Spinal cord (tissue), 9 donors: ENCODE measurements at regions not wholly inside any gene's neighbourhood (a gene's known extent, or its start where the extent isn't known, plus 50 kb on each side); places are given as distances from the start of the nearest gene placed in this dataset.

ENCODE experiments used
- DNase-seq, 6 donors: peaks; one replicate each; pipeline versions ENCODE4 v3.0.0 to v3.0.0-alpha.2; 2013 to 2015; ENCODE audit warnings: low spot score in 6 of 6, low read depth in 4 of 6
- H3K27ac ChIP-seq: one replicate; pipeline ENCODE4 v1.5.1; 2013; ENCODE audit warnings: low read depth, low read length, control low read depth
- H3K27me3 ChIP-seq: one replicate; pipeline ENCODE4 v1.6.1; 2013; ENCODE audit warnings: low read length; ENCODE audit not compliant: control insufficient read depth, insufficient read depth
- H3K36me3 ChIP-seq: one replicate; pipeline ENCODE4 v1.6.1; 2013; ENCODE audit warnings: low read length; ENCODE audit not compliant: control insufficient read depth, insufficient read depth
- H3K4me1 ChIP-seq: one replicate; pipeline ENCODE4 v1.6.1; 2013; ENCODE audit warnings: low read length; ENCODE audit not compliant: control insufficient read depth, insufficient read depth
- H3K4me3 ChIP-seq: one replicate; pipeline ENCODE4 v1.5.1; 2013; ENCODE audit warnings: low read depth, low read length, control low read depth
- H3K9me3 ChIP-seq: one replicate; pipeline ENCODE4 v1.6.1; 2013; ENCODE audit warnings: low read length; ENCODE audit not compliant: control insufficient read depth, insufficient read depth
- WGBS: methylation state at CpG from one replicate; pipeline ENCODE4 v1.1.5; 2013; ENCODE audit warnings: missing lambda C conversion rate; ENCODE audit not compliant: insufficient coverage; 5-methylcytosine and 5-hydroxymethylcytosine counted together
- donor health status: healthy.

- no CpG with 5 or more reads among the region's 1 CpG for WGBS
These were observed 54.4 kb upstream of the CPHXL start for GRCh38 chr16:75780669-75781068.

GRCh38 chr16:75781683-75782343, 55.5 kb upstream of the CPHXL start:
- DNase-seq = no peak

More at GRCh38 chr16:75780669-75781068, 54.4 kb upstream of the CPHXL start:
- peaks cover 3% of the 10 kb centered on the region for H3K27me3 ChIP-seq
- no peaks in the 10 kb centered on the region for H3K36me3 ChIP-seq
- no peak for DNase-seq
- no peaks in the 10 kb centered on the region for H3K9me3 ChIP-seq
- H3K27ac ChIP-seq = no peak overlapping the region
- no peak overlapping the region for H3K4me3 ChIP-seq
- no peaks in the 10 kb centered on the region for H3K4me1 ChIP-seq

DNA sequence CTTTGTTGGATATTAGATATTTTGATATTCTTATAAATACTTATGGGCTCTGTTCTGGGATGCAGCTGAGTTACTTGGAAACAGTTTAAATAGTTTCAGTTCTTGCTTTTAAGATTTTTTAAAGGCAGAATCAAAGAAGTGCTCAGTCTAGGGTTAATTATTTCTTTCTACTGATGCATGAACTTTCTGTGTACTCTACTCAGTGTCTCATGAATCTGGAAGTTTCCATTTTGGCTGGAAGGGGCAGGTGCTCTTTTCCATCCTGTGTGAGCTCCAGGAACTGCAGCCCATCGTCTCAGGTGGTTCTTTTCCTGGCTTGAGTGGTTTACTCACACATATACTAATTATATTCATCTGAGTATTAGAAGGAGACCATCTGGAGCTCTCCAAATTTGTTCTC, 61.1 kb upstream of the CPHXL start:
- no peak for DNase-seq
- Histone ChIP-seq H3K4me1 (no peaks in the 10 kb centered on the region), H3K4me3 (no peak overlapping the region), H3K9me3 (no peaks in the 10 kb centered on the region), H3K36me3 (no peaks in the 10 kb centered on the region), H3K27me3 (no peaks in the 10 kb centered on the region), H3K27ac (no peak overlapping the region)
- no CpG with 5 or more reads among the region's 1 CpG for WGBS

More at GRCh38 chr16:75781683-75782343, 55.5 kb upstream of the CPHXL start:
- WGBS = no CpG with 5 or more reads among the region's 5 CpGs
- H3K27ac ChIP-seq = no peak overlapping the region
- no peaks in the 10 kb centered on the region for H3K36me3 ChIP-seq
- H3K9me3 ChIP-seq = no peaks in the 10 kb centered on the region
- H3K27me3 ChIP-seq = peaks cover 3% of the 10 kb centered on the region
- H3K4me1 ChIP-seq = no peaks in the 10 kb centered on the region
- H3K4me3 ChIP-seq = no peak overlapping the region

DNA sequence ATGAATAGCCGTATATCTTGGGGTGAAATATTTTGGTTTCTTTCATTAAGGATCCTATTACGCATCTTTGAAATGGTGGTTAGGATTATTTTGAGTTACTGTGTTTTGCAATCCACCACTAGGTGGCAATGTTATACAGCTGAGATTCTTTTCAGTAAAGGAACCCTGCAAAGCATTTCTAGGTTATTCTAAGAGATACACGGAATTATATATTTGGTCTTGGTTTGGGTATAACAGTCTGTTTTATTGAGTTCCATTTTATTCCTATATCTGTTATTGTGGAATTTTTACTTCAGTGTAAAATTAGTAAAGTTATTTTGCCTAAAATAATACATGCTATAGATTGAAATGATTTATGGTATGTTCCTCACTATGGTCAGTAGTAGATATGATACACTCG, 62.9 kb upstream of the CPHXL start:
- no peaks in the 10 kb centered on the region for H3K9me3 ChIP-seq
- H3K27ac ChIP-seq = no peak overlapping the region
- no peaks in the 10 kb centered on the region for H3K27me3 ChIP-seq
- no peak overlapping the region for H3K4me3 ChIP-seq
- 40% methylated on average over 1 of the region's 4 CpGs for WGBS
- H3K36me3 ChIP-seq = no peaks in the 10 kb centered on the region
- DNase-seq = peak in 5 of 6 donors; percentile 47 to 94 (median 75)
- H3K4me1 ChIP-seq = no peaks in the 10 kb centered on the region

GRCh38 chr16:75792771-75793492, 66.6 kb upstream of the CPHXL start:
- no peak for DNase-seq
- H3K36me3 ChIP-seq = no peaks in the 10 kb centered on the region
- H3K9me3 ChIP-seq = no peaks in the 10 kb centered on the region
- H3K4me3 ChIP-seq = no peak overlapping the region
- WGBS = 58% methylated on average over 2 of the region's 7 CpGs
- H3K27ac ChIP-seq = no peak overlapping the region
- no peaks in the 10 kb centered on the region for H3K4me1 ChIP-seq
- H3K27me3 ChIP-seq = no peaks in the 10 kb centered on the region

DNA sequence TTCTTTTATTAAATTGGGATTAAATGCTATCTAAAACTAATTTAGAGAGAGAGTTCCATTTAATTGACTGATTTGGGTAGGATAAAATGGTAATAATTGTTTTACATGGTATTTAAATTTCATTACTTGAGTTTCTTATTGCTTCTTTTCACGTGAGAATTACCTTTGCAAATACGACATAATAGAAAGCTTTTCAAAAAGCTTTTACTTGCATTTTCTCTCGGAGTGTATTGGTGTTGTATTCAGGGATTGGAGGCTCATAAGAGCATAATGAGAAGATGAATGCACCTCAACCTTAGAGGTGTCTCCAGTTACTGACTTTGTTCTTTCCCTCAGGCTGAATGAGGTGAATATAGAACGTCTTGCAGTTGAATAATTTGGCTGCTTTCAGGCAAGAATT, 67.4 kb upstream of the CPHXL start:
- DNase-seq = peak in 1 of 6 donors; percentile 59
- no peaks in the 10 kb centered on the region for H3K36me3 ChIP-seq
- no peak overlapping the region for H3K4me3 ChIP-seq
- WGBS = no CpG with 5 or more reads among the region's 4 CpGs
- H3K9me3 ChIP-seq = no peaks in the 10 kb centered on the region
- H3K27ac ChIP-seq = no peak overlapping the region
- H3K4me1 ChIP-seq = no peaks in the 10 kb centered on the region
- no peaks in the 10 kb centered on the region for H3K27me3 ChIP-seq

GRCh38 chr16:75794426-75794825, 68.1 kb upstream of the CPHXL start:
- Histone ChIP-seq H3K27ac (no peak overlapping the region), H3K4me1 (no peaks in the 10 kb centered on the region), H3K9me3 (no peaks in the 10 kb centered on the region), H3K4me3 (no peak overlapping the region), H3K27me3 (no peaks in the 10 kb centered on the region), H3K36me3 (no peaks in the 10 kb centered on the region)
- DNase-seq = no peak
- WGBS = no CpG with 5 or more reads among the region's 4 CpGs

DNA sequence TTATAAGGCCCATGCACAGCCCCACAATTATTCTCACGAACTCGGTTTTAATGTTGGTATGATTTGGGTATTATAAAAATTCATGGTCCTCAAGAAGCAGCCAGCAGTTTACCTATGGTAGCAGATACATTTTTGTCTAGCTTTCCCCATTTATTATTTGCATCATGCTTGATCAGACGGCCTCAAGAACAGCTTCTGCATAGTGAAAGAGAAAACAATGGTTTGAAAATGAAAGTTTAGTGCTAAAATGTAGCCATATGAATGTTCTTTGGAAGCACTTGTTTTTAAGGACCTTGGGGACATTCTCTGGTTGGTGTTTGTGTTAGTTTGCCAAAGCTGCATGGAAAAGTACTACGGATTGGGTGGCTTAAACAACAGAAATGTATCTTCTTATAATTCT, 72.4 kb upstream of the CPHXL start:
- WGBS = 60% methylated on average over 1 of the region's 4 CpGs
- Histone ChIP-seq H3K27me3 (no peaks in the 10 kb centered on the region), H3K4me1 (no peaks in the 10 kb centered on the region), H3K27ac (no peak overlapping the region), H3K9me3 (no peaks in the 10 kb centered on the region), H3K4me3 (no peak overlapping the region), H3K36me3 (no peaks in the 10 kb centered on the region)
- no peak for DNase-seq

DNA sequence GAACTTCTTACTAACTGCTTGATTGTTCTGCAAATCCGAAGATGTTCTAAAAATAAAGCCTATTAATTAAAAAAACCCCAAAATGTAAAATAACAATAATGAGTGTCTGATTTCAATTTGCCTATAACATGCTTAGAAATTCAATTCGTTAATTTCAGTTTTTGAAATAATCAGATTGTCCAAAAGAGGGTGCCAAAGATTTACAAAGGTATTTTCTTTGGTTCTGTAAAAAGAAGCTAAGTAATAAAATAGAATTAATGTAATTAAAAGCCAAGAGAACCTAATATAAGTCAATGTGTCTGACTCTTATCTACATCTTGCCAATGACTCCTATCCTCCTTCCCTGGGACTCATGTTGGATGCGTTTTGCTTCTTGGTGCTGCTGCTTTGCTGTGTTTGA, 75.0 kb upstream of the CPHXL start:
- H3K9me3 ChIP-seq = no peaks in the 10 kb centered on the region
- H3K4me1 ChIP-seq = no peaks in the 10 kb centered on the region
- no peaks in the 10 kb centered on the region for H3K36me3 ChIP-seq
- DNase-seq = peak in 3 of 6 donors; percentile 33 to 78 (median 54)
- H3K27ac ChIP-seq = no peak overlapping the region
- H3K27me3 ChIP-seq = no peaks in the 10 kb centered on the region
- H3K4me3 ChIP-seq = no peak overlapping the region
- 60% methylated on average over 1 of the region's 3 CpGs for WGBS

- no peak overlapping the region for H3K4me3 ChIP-seq
- H3K9me3 ChIP-seq = no peaks in the 10 kb centered on the region
- H3K27me3 ChIP-seq = no peaks in the 10 kb centered on the region
- no CpG with 5 or more reads among the region's 1 CpG for WGBS
- no peak overlapping the region for H3K27ac ChIP-seq
- no peaks in the 10 kb centered on the region for H3K36me3 ChIP-seq
- no peaks in the 10 kb centered on the region for H3K4me1 ChIP-seq
- DNase-seq = no peak
These were observed 77.5 kb upstream of the CPHXL start for GRCh38 chr16:75803753-75804152.
